Right atrium auricular region (tissue), 2 donors: ENCODE measurements at regions not wholly inside any gene's neighbourhood (a gene's known extent, or its start where the extent isn't known, plus 50 kb on each side); places are given as distances from the start of the nearest gene placed in this dataset.

Experiments used
- DNase-seq: peaks from one replicate; pipeline ENCODE4 v3.0.0-alpha.2; 2019; ENCODE audit warnings: low spot score
- H3K27ac ChIP-seq, 2 donors: fragments of 200-600 bp; sonication (generic); 1 replicate in 1 of 2; 2 replicates in 1 of 2; pipeline ENCODE4 v1.5.1; 2016 to 2019
- H3K27me3 ChIP-seq, 2 donors: fragments of 200-600 bp; sonication (generic); one replicate each; pipeline versions ENCODE4 v1.5.1 to v1.6.0; 2017 to 2019
- H3K36me3 ChIP-seq: fragments of 200-600 bp; sonication (generic); one replicate; pipeline ENCODE4 v1.5.1; 2016
- H3K4me1 ChIP-seq, 2 donors: fragments of 200-600 bp; sonication (generic); one replicate each; pipeline versions ENCODE4 v1.5.1 to v1.6.0; 2017 to 2019
- H3K4me3 ChIP-seq, 2 donors: fragments of 200-600 bp; sonication (generic); 1 replicate in 1 of 2; 2 replicates in 1 of 2; pipeline ENCODE4 v1.5.1; 2017 to 2019; ENCODE audit warnings: mild to moderate bottlenecking in 1 of 2, moderate library complexity in 1 of 2
- H3K9me3 ChIP-seq, 2 donors: fragments of 200-600 bp; sonication (generic); one replicate each; pipeline ENCODE4 v1.5.1; 2019
- TF ChIP-seq, protein P1 (sequence below), 2 donors: fragments of 200-600 bp; sonication (generic); IDR thresholded peaks; one replicate each; pipeline ENCODE4 v1.5.1; 2019; ENCODE audit warnings: antibody characterized with exemption in 2 of 2

DNA sequence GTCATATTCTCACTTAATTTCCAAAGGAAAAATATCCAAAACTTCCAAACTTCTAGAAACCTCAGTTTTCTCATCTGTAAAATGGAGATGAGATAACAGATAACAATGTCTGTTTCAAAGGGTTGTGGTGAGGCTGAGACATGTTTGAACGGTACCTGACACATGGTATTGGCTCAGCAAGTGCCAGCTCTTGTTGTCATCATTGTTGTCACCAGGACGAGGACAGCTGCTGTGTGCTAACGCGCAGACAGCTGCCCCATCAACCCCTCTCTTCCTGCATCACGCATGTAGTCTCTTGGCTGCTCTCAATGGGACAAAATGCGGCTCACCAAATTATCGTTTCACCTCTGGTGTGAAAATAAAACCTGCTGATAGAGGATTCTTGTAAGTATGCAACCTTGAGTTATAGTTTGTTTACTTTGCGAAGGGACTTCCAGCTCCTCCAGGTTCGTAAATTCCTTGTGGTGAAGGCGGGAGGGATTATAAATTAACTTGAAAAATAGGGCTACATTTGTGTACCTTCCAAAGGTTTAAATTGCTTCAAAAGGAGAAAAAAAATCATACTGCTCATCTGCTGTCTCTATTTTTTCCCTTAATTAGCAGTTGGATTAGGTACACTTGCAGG, 605.4 kb downstream of the BCL11A start:
- H3K9me3 ChIP-seq: no peaks in the 10 kb centered on the region
- no peak for DNase-seq
- no peaks in the 10 kb centered on the region for H3K27me3 ChIP-seq
- no peak overlapping the region for H3K4me3 ChIP-seq
- TF ChIP-seq, protein P1, sequence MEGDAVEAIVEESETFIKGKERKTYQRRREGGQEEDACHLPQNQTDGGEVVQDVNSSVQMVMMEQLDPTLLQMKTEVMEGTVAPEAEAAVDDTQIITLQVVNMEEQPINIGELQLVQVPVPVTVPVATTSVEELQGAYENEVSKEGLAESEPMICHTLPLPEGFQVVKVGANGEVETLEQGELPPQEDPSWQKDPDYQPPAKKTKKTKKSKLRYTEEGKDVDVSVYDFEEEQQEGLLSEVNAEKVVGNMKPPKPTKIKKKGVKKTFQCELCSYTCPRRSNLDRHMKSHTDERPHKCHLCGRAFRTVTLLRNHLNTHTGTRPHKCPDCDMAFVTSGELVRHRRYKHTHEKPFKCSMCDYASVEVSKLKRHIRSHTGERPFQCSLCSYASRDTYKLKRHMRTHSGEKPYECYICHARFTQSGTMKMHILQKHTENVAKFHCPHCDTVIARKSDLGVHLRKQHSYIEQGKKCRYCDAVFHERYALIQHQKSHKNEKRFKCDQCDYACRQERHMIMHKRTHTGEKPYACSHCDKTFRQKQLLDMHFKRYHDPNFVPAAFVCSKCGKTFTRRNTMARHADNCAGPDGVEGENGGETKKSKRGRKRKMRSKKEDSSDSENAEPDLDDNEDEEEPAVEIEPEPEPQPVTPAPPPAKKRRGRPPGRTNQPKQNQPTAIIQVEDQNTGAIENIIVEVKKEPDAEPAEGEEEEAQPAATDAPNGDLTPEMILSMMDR (IDR thresholded peaks at IDR 0.05): no peak
- H3K36me3 ChIP-seq: no peaks in the 10 kb centered on the region
- H3K4me1 ChIP-seq: no peaks in the 10 kb centered on the region
- no peak overlapping the region for H3K27ac ChIP-seq

DNA sequence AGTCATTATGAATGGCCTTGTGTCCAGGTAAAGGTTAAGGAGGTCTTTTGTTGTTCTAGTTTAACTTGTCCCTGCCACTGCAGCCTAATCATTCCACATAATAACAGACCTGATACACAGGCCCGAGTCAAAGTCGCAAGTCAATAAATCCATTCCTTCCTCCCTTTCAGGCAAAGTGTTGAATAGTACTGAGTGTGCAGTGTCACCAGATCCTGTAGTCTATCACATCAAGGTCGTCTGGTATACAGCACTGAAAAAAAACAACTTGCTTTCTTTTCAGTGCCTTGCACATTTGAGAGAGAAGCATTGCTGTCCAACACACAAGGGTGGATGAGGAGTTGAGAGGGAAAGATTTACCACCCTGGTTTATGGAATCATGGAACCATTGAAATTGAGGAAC, 606.2 kb downstream of the BCL11A start:
- Histone ChIP-seq H3K36me3 (no peaks in the 10 kb centered on the region), H3K27me3 (no peaks in the 10 kb centered on the region), H3K4me3 (no peak overlapping the region), H3K27ac (no peak overlapping the region), H3K9me3 (no peaks in the 10 kb centered on the region), H3K4me1 (no peaks in the 10 kb centered on the region)
- TF ChIP-seq, protein P1 (IDR thresholded peaks at IDR 0.05): no peak
- DNase-seq: no peak

GRCh38 chr2:59939236-59939635, 614.2 kb downstream of the BCL11A start:
- Histone ChIP-seq H3K4me1 (no peaks in the 10 kb centered on the region), H3K4me3 (no peak overlapping the region), H3K9me3 (no peaks in the 10 kb centered on the region), H3K27me3 (no peaks in the 10 kb centered on the region), H3K36me3 (no peaks in the 10 kb centered on the region), H3K27ac (no peak overlapping the region)
- no peak for DNase-seq
- TF ChIP-seq, protein P1 (IDR thresholded peaks at IDR 0.05): no peak

DNA sequence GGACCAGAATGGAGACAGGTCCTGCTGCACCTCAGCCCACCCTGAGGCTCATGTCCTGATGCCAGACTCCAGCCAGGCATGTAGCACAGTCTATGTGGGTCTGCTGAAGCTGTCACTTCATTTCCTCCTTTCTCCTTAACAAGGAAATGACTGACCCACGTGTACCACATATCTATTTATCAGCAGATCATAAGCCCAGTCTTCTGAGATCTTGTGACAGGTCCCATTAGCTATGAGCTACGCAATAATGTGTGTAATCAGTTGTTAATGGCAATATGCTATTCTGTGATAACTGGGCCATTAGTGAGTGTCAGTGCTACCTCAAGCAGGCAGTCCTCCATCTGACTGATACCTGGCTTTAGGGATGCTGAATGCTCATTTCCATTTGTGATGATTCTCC, 615.3 kb downstream of the BCL11A start:
- Histone ChIP-seq H3K4me3 (no peak overlapping the region), H3K36me3 (no peaks in the 10 kb centered on the region), H3K27ac (no peak overlapping the region), H3K9me3 (no peaks in the 10 kb centered on the region), H3K27me3 (no peaks in the 10 kb centered on the region), H3K4me1 (no peaks in the 10 kb centered on the region)
- no peak for DNase-seq
- TF ChIP-seq, protein P1 (IDR thresholded peaks at IDR 0.05): no peak

DNA sequence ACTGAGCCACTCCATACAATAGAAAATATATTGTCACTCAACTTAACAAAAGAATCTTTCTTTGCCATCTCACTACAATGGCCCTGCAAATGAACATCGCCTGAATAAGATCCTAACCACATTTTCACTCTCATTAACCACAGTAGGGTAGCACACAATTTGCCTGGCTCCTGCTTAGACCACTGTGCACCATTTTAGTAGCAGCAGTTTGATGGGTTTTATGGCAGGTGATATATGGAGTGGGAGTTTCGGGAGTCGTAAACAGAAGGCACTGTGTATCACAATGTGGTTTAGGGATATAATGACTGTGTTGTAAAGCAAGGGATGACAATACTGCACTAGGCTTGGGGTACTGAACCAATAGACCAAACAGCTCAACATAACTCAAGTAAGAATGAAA, 617.4 kb downstream of the BCL11A start:
- no peak overlapping the region for H3K27ac ChIP-seq
- no peaks in the 10 kb centered on the region for H3K36me3 ChIP-seq
- no peaks in the 10 kb centered on the region for H3K27me3 ChIP-seq
- TF ChIP-seq, protein P1 (IDR thresholded peaks at IDR 0.05): no peak
- no peak overlapping the region for H3K4me3 ChIP-seq
- no peak for DNase-seq
- no peaks in the 10 kb centered on the region for H3K9me3 ChIP-seq
- no peaks in the 10 kb centered on the region for H3K4me1 ChIP-seq

DNA sequence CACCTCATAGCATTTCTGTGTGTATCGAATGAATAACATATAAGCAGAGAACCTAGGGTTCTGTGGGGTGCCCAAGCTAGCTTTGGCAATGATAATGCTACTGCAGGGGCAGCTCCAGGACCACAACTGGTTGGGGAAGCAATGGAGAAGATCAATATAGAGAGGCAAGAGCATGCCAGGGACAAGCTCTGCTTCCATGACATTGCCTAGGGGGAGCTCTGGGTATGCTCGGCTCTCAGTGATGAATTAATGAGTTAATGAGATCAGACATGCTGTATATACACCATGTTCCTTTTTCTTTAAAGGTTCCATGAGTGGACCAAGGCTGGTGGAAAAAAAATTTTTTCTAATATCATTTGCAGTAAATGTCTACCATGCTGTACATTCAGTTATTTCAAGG, 618.4 kb downstream of the BCL11A start:
- H3K27me3 ChIP-seq: no peaks in the 10 kb centered on the region
- no peaks in the 10 kb centered on the region for H3K4me1 ChIP-seq
- no peak for DNase-seq
- H3K9me3 ChIP-seq: no peaks in the 10 kb centered on the region
- no peak overlapping the region for H3K27ac ChIP-seq
- no peaks in the 10 kb centered on the region for H3K36me3 ChIP-seq
- TF ChIP-seq, protein P1 (IDR thresholded peaks at IDR 0.05): no peak
- H3K4me3 ChIP-seq: no peak overlapping the region
